ENCODE measurements at regions not wholly inside any gene's neighbourhood (a gene's known extent, or its start where the extent isn't known, plus 50 kb on each side); places are given as distances from the start of the nearest gene placed in this dataset.

DNA sequence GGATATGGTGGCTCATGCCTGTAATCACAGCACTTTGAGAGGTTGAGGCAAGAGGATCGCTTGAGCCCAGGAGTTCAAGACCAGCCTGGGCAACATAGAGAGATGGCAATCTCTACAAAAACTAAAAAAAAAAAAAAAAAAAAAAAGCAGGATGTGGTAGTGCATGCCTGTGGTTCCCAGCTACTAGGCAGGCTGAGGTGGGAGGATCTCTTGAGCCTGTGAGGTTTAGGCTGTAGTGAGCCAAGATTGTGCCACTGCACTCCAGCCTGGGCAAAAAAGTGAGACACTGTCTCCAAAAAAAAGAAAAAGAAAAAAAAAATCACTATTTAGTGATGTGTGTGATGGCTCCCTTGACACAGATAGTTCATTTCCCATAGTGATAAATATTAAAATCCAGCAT is 365.0 kb upstream of the NBEA start:
- TF ChIP-seq POLR2A (IDR thresholded peaks at IDR 0.05) = no peak
- TF ChIP-seq, protein P1, sequence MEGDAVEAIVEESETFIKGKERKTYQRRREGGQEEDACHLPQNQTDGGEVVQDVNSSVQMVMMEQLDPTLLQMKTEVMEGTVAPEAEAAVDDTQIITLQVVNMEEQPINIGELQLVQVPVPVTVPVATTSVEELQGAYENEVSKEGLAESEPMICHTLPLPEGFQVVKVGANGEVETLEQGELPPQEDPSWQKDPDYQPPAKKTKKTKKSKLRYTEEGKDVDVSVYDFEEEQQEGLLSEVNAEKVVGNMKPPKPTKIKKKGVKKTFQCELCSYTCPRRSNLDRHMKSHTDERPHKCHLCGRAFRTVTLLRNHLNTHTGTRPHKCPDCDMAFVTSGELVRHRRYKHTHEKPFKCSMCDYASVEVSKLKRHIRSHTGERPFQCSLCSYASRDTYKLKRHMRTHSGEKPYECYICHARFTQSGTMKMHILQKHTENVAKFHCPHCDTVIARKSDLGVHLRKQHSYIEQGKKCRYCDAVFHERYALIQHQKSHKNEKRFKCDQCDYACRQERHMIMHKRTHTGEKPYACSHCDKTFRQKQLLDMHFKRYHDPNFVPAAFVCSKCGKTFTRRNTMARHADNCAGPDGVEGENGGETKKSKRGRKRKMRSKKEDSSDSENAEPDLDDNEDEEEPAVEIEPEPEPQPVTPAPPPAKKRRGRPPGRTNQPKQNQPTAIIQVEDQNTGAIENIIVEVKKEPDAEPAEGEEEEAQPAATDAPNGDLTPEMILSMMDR (IDR thresholded peaks at IDR 0.05) = no peak

All from heart left ventricle (tissue), 13 donors.